ENCODE measurements at regions not wholly inside any gene's neighbourhood (a gene's known extent, or its start where the extent isn't known, plus 50 kb on each side); places are given as distances from the start of the nearest gene placed in this dataset.

- TF ChIP-seq CREB1 (IDR thresholded peaks at IDR 0.05; ENCODE audit: low read depth): no peak
- no peak for TF ChIP-seq TAF1 (IDR thresholded peaks at IDR 0.05; ENCODE audit: borderline replicate concordance, low read depth, low read length)
- no peak for TF ChIP-seq CTCF (IDR thresholded peaks at IDR 0.05 in 2 of 3, conservative IDR thresholded peaks at IDR 0.05 in 1 of 3; ENCODE audit: control insufficient read depth in 2 of 3, extremely low read depth in 1 of 3, insufficient read depth in 1 of 3, low read depth in 3 of 3, low read length in 3 of 3)
Measured at GRCh38 chr11:96978751-96979150, 588.9 kb downstream of the JRKL start.

Data from GM12878 (cell line).